K562 (cell line): ENCODE measurements at regions not wholly inside any gene's neighbourhood (a gene's known extent, or its start where the extent isn't known, plus 50 kb on each side); places are given as distances from the start of the nearest gene placed in this dataset.

Experiments used
- ATAC-seq: fragments of 200-7000 bp; cut with Tn5 transposase; 3 replicates; pipeline ENCODE4 v1.9.1; 2020; ENCODE audit warnings: moderate library complexity
- BruUV-seq: library from RNA; stranded (reverse); fragments of 400-500 nt; replicated peaks from 2 replicates; lab custom pipeline; 2021; lab: Mats Ljungman, UMichigan
- CTCF ChIA-PET: fragments of 300-600 bp; formaldehyde crosslinking; extraction: SDS; loops from one replicate; lab custom pipeline; 2021; ENCODE audit warnings: low intra/inter-chr PET ratio; lab: Yijun Ruan, JAX
- POLR2A ChIA-PET: fragments of 300-600, 350-650 bp; sonication (Branson Sonifier 250); formaldehyde crosslinking; extraction: SDS; loops from one replicate; lab custom pipeline; 2021; ENCODE audit warnings: antibody characterized with exemption, inconsistent platforms; lab: Yijun Ruan, JAX
- DNase-seq, 4 experiments: peaks; one replicate each; pipeline versions ENCODE4 v3.0.0 to v3.0.0-alpha.2; 2011 to 2018; ENCODE audit warnings: low spot score in 3 of 4, mixed read lengths in 3 of 4; ENCODE audit errors: extremely low read depth in 1 of 4
- FAIRE-seq: peaks from 2 replicates; lab custom pipeline; 2011; peaks lifted over from hg19 to GRCh38; lab: Jason Lieb, UNC
- H2AFZ ChIP-seq: 2 replicates; pipeline ENCODE4 v1.6.0; 2011; ENCODE audit warnings: low read depth, low read length, control low read depth, inconsistent platforms
- H3K27ac ChIP-seq: fragments of 200-600 bp; 3 replicates; pipeline ENCODE4 v1.8.0; 2011; ENCODE audit warnings: low read depth, mild to moderate bottlenecking, control low read depth, inconsistent platforms, low read length, moderate library complexity, mixed read lengths; ENCODE audit errors: extremely low read depth
- H3K27me3 ChIP-seq, 2 experiments: fragments of 300-600 bp in 1 of 2; 2 replicates in 1 of 2; 3 replicates in 1 of 2; pipeline versions ENCODE4 v1.6.0 to v1.8.0; 2011; ENCODE audit warnings: inconsistent platforms in 2 of 2, low read length in 2 of 2, mild to moderate bottlenecking in 1 of 2, mixed read lengths in 1 of 2, moderate library complexity in 1 of 2; ENCODE audit not compliant: control insufficient read depth in 2 of 2, insufficient read depth in 2 of 2
- H3K36me3 ChIP-seq: fragments of 300-600 bp; 3 replicates; pipeline ENCODE4 v1.8.0; 2011; ENCODE audit warnings: mild to moderate bottlenecking, low read length, inconsistent platforms; ENCODE audit not compliant: control insufficient read depth, insufficient read depth
- H3K4me1 ChIP-seq, 2 experiments: fragments of 200-600 bp in 1 of 2; replicated peaks in 1 of 2; 2 replicates in 1 of 2; 3 replicates in 1 of 2; pipeline versions ENCODE4 v1.5.1 to v1.8.0; 2011; ENCODE audit warnings: inconsistent platforms in 2 of 2, low read length in 2 of 2, mild to moderate bottlenecking in 1 of 2, mixed read lengths in 1 of 2, moderate library complexity in 1 of 2; ENCODE audit not compliant: control insufficient read depth in 2 of 2, insufficient read depth in 2 of 2
- H3K4me2 ChIP-seq: 2 replicates; pipeline ENCODE4 v1.6.1; 2011; ENCODE audit warnings: low read length, control low read depth, inconsistent platforms, mixed read lengths; ENCODE audit not compliant: insufficient read depth
- H3K4me3 ChIP-seq: fragments of 200-600 bp; sonication (generic), shearing (Covaris generic); 2 replicates; pipeline ENCODE4 v1.5.1; 2016; ENCODE audit warnings: control low read depth, inconsistent platforms
- H3K79me2 ChIP-seq: fragments of 200-600 bp; 3 replicates; pipeline ENCODE4 v1.8.0; 2011; ENCODE audit warnings: low read length, inconsistent platforms; ENCODE audit not compliant: control insufficient read depth, insufficient read depth
- H3K9ac ChIP-seq, 2 experiments: 2 replicates each; pipeline versions ENCODE4 v1.6.0 to v1.6.1; 2011; ENCODE audit warnings: low read depth in 2 of 2, low read length in 2 of 2, control low read depth in 1 of 2, inconsistent platforms in 1 of 2, mild to moderate bottlenecking in 1 of 2, mixed read lengths in 1 of 2; ENCODE audit not compliant: insufficient read depth in 1 of 2
- H3K9me1 ChIP-seq: one replicate; pipeline ENCODE4 v1.6.0; 2011; ENCODE audit warnings: inconsistent platforms, mild to moderate bottlenecking, low read length, moderate library complexity; ENCODE audit not compliant: control insufficient read depth, insufficient read depth
- H3K9me3 ChIP-seq: replicated peaks from 2 replicates; pipeline ENCODE4 v1.5.1; 2011; ENCODE audit warnings: low read depth, low read length, inconsistent platforms; ENCODE audit not compliant: control insufficient read depth, insufficient read depth
- H4K20me1 ChIP-seq: replicated peaks from 2 replicates; pipeline ENCODE4 v1.6.1; 2011; ENCODE audit warnings: low read length, inconsistent platforms, mixed read lengths; ENCODE audit not compliant: control insufficient read depth, insufficient read depth
- ASH1L ChIP-seq: fragments of 450-650 bp; IDR thresholded peaks from 2 replicates; pipeline ENCODE4 v1.6.1; 2018; ENCODE audit warnings: borderline replicate concordance, mild to moderate bottlenecking, low read depth; ENCODE audit not compliant: partially characterized antibody
- CSDE1 ChIP-seq, 2 experiments: fragments of 450-650 bp; IDR thresholded peaks; 2 replicates each; pipeline ENCODE4 v1.6.1; 2016; ENCODE audit warnings: mild to moderate bottlenecking in 1 of 2
- DPF2 ChIP-seq: fragments of 450-650 bp; IDR thresholded peaks from 2 replicates; pipeline ENCODE4 v1.6.1; 2016
- ESRRA ChIP-seq: fragments of 450-650 bp; IDR thresholded peaks from 2 replicates; pipeline ENCODE4 v1.6.1; 2014; ENCODE audit warnings: low read depth, mild to moderate bottlenecking, moderate library complexity, borderline replicate concordance
- KDM4B ChIP-seq, 2 experiments: fragments of 450-650 bp in 1 of 2; sonication (generic) in 1 of 2; IDR thresholded peaks; 2 replicates each; pipeline ENCODE4 v1.6.1; 2016 to 2017; ENCODE audit warnings: borderline replicate concordance in 2 of 2, antibody characterized with exemption in 1 of 2, low read depth in 1 of 2, mild to moderate bottlenecking in 1 of 2
- MIER1 ChIP-seq: fragments of 450-650 bp; IDR thresholded peaks from 2 replicates; pipeline ENCODE4 v1.6.1; 2016; ENCODE audit warnings: antibody characterized with exemption, mild to moderate bottlenecking, low read depth
- MYBL2 ChIP-seq, 2 experiments: fragments of 450-650 bp in 1 of 2; sonication (generic) in 1 of 2; formaldehyde crosslinking in 1 of 2; IDR thresholded peaks; 2 replicates each; pipeline versions ENCODE4 v1.6.1 to v1.8.1; 2017 to 2022; ENCODE audit warnings: borderline replicate concordance in 1 of 2, inconsistent platforms in 1 of 2, low read depth in 1 of 2, mild to moderate bottlenecking in 1 of 2, missing genetic modification reagents in 1 of 2, moderate library complexity in 1 of 2
- SMARCC2 ChIP-seq: fragments of 450-650 bp; IDR thresholded peaks from 2 replicates; pipeline ENCODE4 v1.6.1; 2017; ENCODE audit warnings: antibody characterized with exemption, moderate library complexity, mild to moderate bottlenecking, low read depth
- SMARCE1 ChIP-seq: fragments of 450-650 bp; IDR thresholded peaks from 2 replicates; pipeline ENCODE4 v1.7.1; 2016; ENCODE audit warnings: mild to moderate bottlenecking
- SP1 ChIP-seq: sonication (generic); formaldehyde crosslinking; IDR thresholded peaks from 2 replicates; pipeline ENCODE4 v1.8.1; 2022; ENCODE audit warnings: mild to moderate bottlenecking, missing genetic modification reagents
- TGIF2 ChIP-seq: sonication (generic); formaldehyde crosslinking; IDR thresholded peaks from 2 replicates; pipeline ENCODE4 v1.8.1; 2022; ENCODE audit warnings: mild to moderate bottlenecking, missing genetic modification reagents, moderate library complexity
- XRCC5 ChIP-seq: fragments of 200-400 bp; formaldehyde crosslinking; IDR thresholded peaks from 2 replicates; pipeline ENCODE4 v1.6.1; 2017; ENCODE audit warnings: low read depth, mild to moderate bottlenecking, low read length
- ZBTB26 ChIP-seq: fragments of 450-650 bp; formaldehyde crosslinking; IDR thresholded peaks from 2 replicates; pipeline ENCODE4 v1.4.0; 2022; ENCODE audit warnings: missing genetic modification characterization
- ZMIZ1 ChIP-seq, 2 experiments: fragments of 150-350 bp in 1 of 2; IDR thresholded peaks; 2 replicates each; pipeline ENCODE4 v1.6.1; 2012 to 2016; ENCODE audit warnings: low read depth in 2 of 2, low read length in 2 of 2, mild to moderate bottlenecking in 1 of 2, moderate library complexity in 1 of 2
- WGBS: fragments of 100-300 bp; shearing (Covaris generic); methylation state at CpG from one replicate; pipeline ENCODE4 v1.1.6; 2016; ENCODE audit warnings: low coverage, mixed read lengths; ENCODE audit not compliant: insufficient coverage; ENCODE audit errors: missing lambda C conversion rate; 5-methylcytosine and 5-hydroxymethylcytosine counted together
- in situ Hi-C: fragments of 300-500 bp; cut with MboI; formaldehyde crosslinking; loops from 4 replicates; pipeline ENCODE4 v1.15.0; 2018; ENCODE audit warnings: inconsistent platforms, mixed read lengths
- intact Hi-C: fragments of 100-400 bp; cut with micrococcal nuclease; formaldehyde crosslinking; loops from 2 replicates; pipeline ENCODE4 v1.14.2; 2022

- TF ChIP-seq MYBL2 (IDR thresholded peaks at IDR 0.05; ENCODE audit: low read depth), result no peak
- TF ChIP-seq MYBL2 (CRISPR knock-in tag; IDR thresholded peaks at IDR 0.05; ENCODE audit: borderline replicate concordance), result no peak
- no peak for TF ChIP-seq DPF2
- no peak for TF ChIP-seq KDM4B (IDR thresholded peaks at IDR 0.05; ENCODE audit: borderline replicate concordance in 2 of 2, low read depth in 1 of 2)
These were observed 249.5 kb upstream of the RBFOX1 start (continued) for GRCh38 chr16:7083096-7083495.

GRCh38 chr16:7077636-7078035 is 255.0 kb upstream of the RBFOX1 start:
- no peak overlapping the region for H3K4me3 ChIP-seq
- no peak overlapping the region for H3K27ac ChIP-seq
- no peaks in the 10 kb centered on the region for H4K20me1 ChIP-seq
- no peak for DNase-seq
- no peak overlapping the region for H3K4me2 ChIP-seq
- ChIA-PET POLR2A (interaction anchor here (0.7 kb wide), 1 partner anchor 9 kb away, joined by 3 read pairs; no protein-coding TSS in a partner anchor), CTCF (no interaction called here)
- no peak overlapping the region for H3K9ac ChIP-seq
- no peak for FAIRE-seq
- no peaks in the 10 kb centered on the region for H3K36me3 ChIP-seq
- no peaks in the 10 kb centered on the region for H3K4me1 ChIP-seq
- BruUV-seq, result no TSS peak
- no peaks in the 10 kb centered on the region; a peak in 2 of 5 replicates for H3K27me3 ChIP-seq
- WGBS, result 0% methylated on average over 4 of the region's 4 CpGs
- no peak for ATAC-seq
- H3K9me1 ChIP-seq, result no peaks in the 10 kb centered on the region
- no peak overlapping the region for H2AFZ ChIP-seq
- H3K79me2 ChIP-seq, result no peaks in the 10 kb centered on the region
- no peaks in the 10 kb centered on the region for H3K9me3 ChIP-seq
- in situ Hi-C loops, result no loop called here
- intact Hi-C loops, result no loop called here
- TF ChIP-seq SMARCC2 (no peak), ZBTB26 (CRISPR knock-in tag) (no peak), ZMIZ1 (IDR thresholded peaks at IDR 0.05; ENCODE audit: low read depth in 2 of 2, low read length in 2 of 2) (no peak), ASH1L (no peak), SP1 (CRISPR knock-in tag) (no peak), ESRRA (no peak), SMARCE1 (no peak), XRCC5 (no peak), TGIF2 (CRISPR knock-in tag) (no peak), MIER1 (no peak), CSDE1 (IDR thresholded peaks at IDR 0.05) (no peak)
